K562 (cell line): ENCODE measurements at regions not wholly inside any gene's neighbourhood (a gene's known extent, or its start where the extent isn't known, plus 50 kb on each side); places are given as distances from the start of the nearest gene placed in this dataset.

Experiments used
- ATAC-seq: fragments of 200-7000 bp; cut with Tn5 transposase; 3 replicates; pipeline ENCODE4 v1.9.1; 2020; ENCODE audit warnings: moderate library complexity
- BruUV-seq: library from RNA; stranded (reverse); fragments of 400-500 nt; replicated peaks from 2 replicates; lab custom pipeline; 2021; lab: Mats Ljungman, UMichigan
- CTCF ChIA-PET: fragments of 300-600 bp; formaldehyde crosslinking; extraction: SDS; loops from one replicate; lab custom pipeline; 2021; ENCODE audit warnings: low intra/inter-chr PET ratio; lab: Yijun Ruan, JAX
- POLR2A ChIA-PET: fragments of 300-600, 350-650 bp; sonication (Branson Sonifier 250); formaldehyde crosslinking; extraction: SDS; loops from one replicate; lab custom pipeline; 2021; ENCODE audit warnings: antibody characterized with exemption, inconsistent platforms; lab: Yijun Ruan, JAX
- DNase-seq, 4 experiments: peaks; one replicate each; pipeline versions ENCODE4 v3.0.0 to v3.0.0-alpha.2; 2011 to 2018; ENCODE audit warnings: low spot score in 3 of 4, mixed read lengths in 3 of 4; ENCODE audit errors: extremely low read depth in 1 of 4
- FAIRE-seq: peaks from 2 replicates; lab custom pipeline; 2011; peaks lifted over from hg19 to GRCh38; lab: Jason Lieb, UNC
- H2AFZ ChIP-seq: 2 replicates; pipeline ENCODE4 v1.6.0; 2011; ENCODE audit warnings: low read depth, low read length, control low read depth, inconsistent platforms
- H3K27ac ChIP-seq: fragments of 200-600 bp; 3 replicates; pipeline ENCODE4 v1.8.0; 2011; ENCODE audit warnings: low read depth, mild to moderate bottlenecking, control low read depth, inconsistent platforms, low read length, moderate library complexity, mixed read lengths; ENCODE audit errors: extremely low read depth
- H3K27me3 ChIP-seq, 2 experiments: fragments of 300-600 bp in 1 of 2; 2 replicates in 1 of 2; 3 replicates in 1 of 2; pipeline versions ENCODE4 v1.6.0 to v1.8.0; 2011; ENCODE audit warnings: inconsistent platforms in 2 of 2, low read length in 2 of 2, mild to moderate bottlenecking in 1 of 2, mixed read lengths in 1 of 2, moderate library complexity in 1 of 2; ENCODE audit not compliant: control insufficient read depth in 2 of 2, insufficient read depth in 2 of 2
- H3K36me3 ChIP-seq: fragments of 300-600 bp; 3 replicates; pipeline ENCODE4 v1.8.0; 2011; ENCODE audit warnings: mild to moderate bottlenecking, low read length, inconsistent platforms; ENCODE audit not compliant: control insufficient read depth, insufficient read depth
- H3K4me1 ChIP-seq, 2 experiments: fragments of 200-600 bp in 1 of 2; replicated peaks in 1 of 2; 2 replicates in 1 of 2; 3 replicates in 1 of 2; pipeline versions ENCODE4 v1.5.1 to v1.8.0; 2011; ENCODE audit warnings: inconsistent platforms in 2 of 2, low read length in 2 of 2, mild to moderate bottlenecking in 1 of 2, mixed read lengths in 1 of 2, moderate library complexity in 1 of 2; ENCODE audit not compliant: control insufficient read depth in 2 of 2, insufficient read depth in 2 of 2
- H3K4me2 ChIP-seq: 2 replicates; pipeline ENCODE4 v1.6.1; 2011; ENCODE audit warnings: low read length, control low read depth, inconsistent platforms, mixed read lengths; ENCODE audit not compliant: insufficient read depth
- H3K4me3 ChIP-seq: fragments of 200-600 bp; sonication (generic), shearing (Covaris generic); 2 replicates; pipeline ENCODE4 v1.5.1; 2016; ENCODE audit warnings: control low read depth, inconsistent platforms
- H3K79me2 ChIP-seq: fragments of 200-600 bp; 3 replicates; pipeline ENCODE4 v1.8.0; 2011; ENCODE audit warnings: low read length, inconsistent platforms; ENCODE audit not compliant: control insufficient read depth, insufficient read depth
- H3K9ac ChIP-seq, 2 experiments: 2 replicates each; pipeline versions ENCODE4 v1.6.0 to v1.6.1; 2011; ENCODE audit warnings: low read depth in 2 of 2, low read length in 2 of 2, control low read depth in 1 of 2, inconsistent platforms in 1 of 2, mild to moderate bottlenecking in 1 of 2, mixed read lengths in 1 of 2; ENCODE audit not compliant: insufficient read depth in 1 of 2
- H3K9me1 ChIP-seq: one replicate; pipeline ENCODE4 v1.6.0; 2011; ENCODE audit warnings: inconsistent platforms, mild to moderate bottlenecking, low read length, moderate library complexity; ENCODE audit not compliant: control insufficient read depth, insufficient read depth
- H3K9me3 ChIP-seq: replicated peaks from 2 replicates; pipeline ENCODE4 v1.5.1; 2011; ENCODE audit warnings: low read depth, low read length, inconsistent platforms; ENCODE audit not compliant: control insufficient read depth, insufficient read depth
- H4K20me1 ChIP-seq: replicated peaks from 2 replicates; pipeline ENCODE4 v1.6.1; 2011; ENCODE audit warnings: low read length, inconsistent platforms, mixed read lengths; ENCODE audit not compliant: control insufficient read depth, insufficient read depth
- ATF1 ChIP-seq, 2 experiments: fragments of 450-650 bp in 1 of 2; IDR thresholded peaks; 2 replicates each; pipeline ENCODE4 v1.6.1; 2016; ENCODE audit warnings: missing compliant biosample characterization in 1 of 2, missing genetic modification characterization in 1 of 2
- C11orf30 ChIP-seq: fragments of 450-650 bp; IDR thresholded peaks from 2 replicates; pipeline ENCODE4 v1.6.1; 2016; ENCODE audit warnings: low read depth, mild to moderate bottlenecking
- E4F1 ChIP-seq: fragments of 250-450 bp; sonication (Bioruptor Pico); IDR thresholded peaks from 2 replicates; pipeline ENCODE4 v1.5.0; 2021; ENCODE audit warnings: mild to moderate bottlenecking, borderline replicate concordance
- KDM4B ChIP-seq, 2 experiments: fragments of 450-650 bp in 1 of 2; sonication (generic) in 1 of 2; IDR thresholded peaks; 2 replicates each; pipeline ENCODE4 v1.6.1; 2016 to 2017; ENCODE audit warnings: borderline replicate concordance in 2 of 2, antibody characterized with exemption in 1 of 2, low read depth in 1 of 2, mild to moderate bottlenecking in 1 of 2
- MTF1 ChIP-seq: fragments of 250-450 bp; sonication (Bioruptor Pico); IDR thresholded peaks from 2 replicates; pipeline ENCODE4 v1.9.0; 2021; ENCODE audit warnings: moderate library complexity, mild to moderate bottlenecking, inconsistent platforms, borderline replicate concordance
- NFIX ChIP-seq: fragments of 250-450 bp; sonication (Bioruptor Pico); IDR thresholded peaks from 2 replicates; pipeline ENCODE4 v1.4.0; 2020; ENCODE audit warnings: low read depth, mild to moderate bottlenecking, moderate library complexity
- NR3C1 ChIP-seq: sonication (generic); formaldehyde crosslinking; IDR thresholded peaks from 2 replicates; pipeline ENCODE4 v1.8.1; 2022; ENCODE audit warnings: missing genetic modification reagents
- STAT5B ChIP-seq: fragments of 250-450 bp; sonication (Bioruptor Pico); IDR thresholded peaks from 2 replicates; pipeline ENCODE4 v1.8.0; 2021; ENCODE audit warnings: mild to moderate bottlenecking, inconsistent platforms
- U2AF2 ChIP-seq: fragments of 200-400 bp; formaldehyde crosslinking; optimal IDR thresholded peaks from 2 replicates; pipeline ENCODE3; 2017; ENCODE audit warnings: low read depth, mild to moderate bottlenecking, low read length
- ZKSCAN1 ChIP-seq: fragments of 150-350 bp; IDR thresholded peaks from 2 replicates; pipeline ENCODE4 v1.6.1; 2016; ENCODE audit warnings: low read depth, low read length
- ZNF143 ChIP-seq: sonication (generic); formaldehyde crosslinking; IDR thresholded peaks from 2 replicates; pipeline ENCODE4 v1.9.0; 2022; ENCODE audit warnings: mild to moderate bottlenecking, missing genetic modification reagents
- in situ Hi-C: fragments of 300-500 bp; cut with MboI; formaldehyde crosslinking; loops from 4 replicates; pipeline ENCODE4 v1.15.0; 2018; ENCODE audit warnings: inconsistent platforms, mixed read lengths
- intact Hi-C: fragments of 100-400 bp; cut with micrococcal nuclease; formaldehyde crosslinking; loops from 2 replicates; pipeline ENCODE4 v1.14.2; 2022

GRCh38 chr9:19666575-19666974, 122.3 kb downstream of the SLC24A2 start:
- CTCF ChIA-PET = no interaction called here
- H3K4me3 ChIP-seq = no peak overlapping the region
- H2AFZ ChIP-seq = no peak overlapping the region
- FAIRE-seq = no peak
- H3K36me3 ChIP-seq = no peaks in the 10 kb centered on the region
- intact Hi-C loops (no loop called here), in situ Hi-C loops (no loop called here)
- no peak overlapping the region for H3K4me2 ChIP-seq
- no peaks in the 10 kb centered on the region for H3K4me1 ChIP-seq
- H3K9me1 ChIP-seq = no peaks in the 10 kb centered on the region
- H3K9ac ChIP-seq = no peak overlapping the region
- H4K20me1 ChIP-seq = no peaks in the 10 kb centered on the region
- no peaks in the 10 kb centered on the region for H3K9me3 ChIP-seq
- no peak overlapping the region for H3K27ac ChIP-seq
- TF ChIP-seq NR3C1 (CRISPR knock-in tag) = no peak
- TF ChIP-seq MTF1 (CRISPR knock-in tag) = no peak
- no peak for TF ChIP-seq ZKSCAN1
- TF ChIP-seq STAT5B (CRISPR knock-in tag) = no peak
- TF ChIP-seq KDM4B (IDR thresholded peaks at IDR 0.05; ENCODE audit: borderline replicate concordance in 2 of 2, low read depth in 1 of 2) = no peak
- TF ChIP-seq E4F1 (CRISPR knock-in tag) = no peak
- no peak for TF ChIP-seq NFIX (CRISPR knock-in tag)
- no peak for TF ChIP-seq C11orf30
- no peak for TF ChIP-seq ZNF143 (CRISPR knock-in tag)
- no peak for TF ChIP-seq U2AF2
- TF ChIP-seq ATF1 (CRISPR knock-in tag; IDR thresholded peaks at IDR 0.05) = no peak
- no peak for TF ChIP-seq ATF1 (tag; IDR thresholded peaks at IDR 0.05)
- no peaks in the 10 kb centered on the region for H3K27me3 ChIP-seq
- no peaks in the 10 kb centered on the region for H3K79me2 ChIP-seq
- POLR2A ChIA-PET = no interaction called here
- no peak for DNase-seq
- BruUV-seq = no TSS peak
- no peak for ATAC-seq
